NCI-H748 (cell line): ENCODE measurements at regions not wholly inside any gene's neighbourhood (a gene's known extent, or its start where the extent isn't known, plus 50 kb on each side); places are given as distances from the start of the nearest gene placed in this dataset.
"Not testable (repeated sequence)": the region's sequence is repeated elsewhere in the genome, so short reads cannot be mapped to it uniquely, and the experiment has no call there.

Experiments used
- DNase-seq: peaks from one replicate; lab custom pipeline; 2025; ENCODE audit not compliant: unreplicated experiment; lab: John Stamatoyannopoulos, UW

DNA sequence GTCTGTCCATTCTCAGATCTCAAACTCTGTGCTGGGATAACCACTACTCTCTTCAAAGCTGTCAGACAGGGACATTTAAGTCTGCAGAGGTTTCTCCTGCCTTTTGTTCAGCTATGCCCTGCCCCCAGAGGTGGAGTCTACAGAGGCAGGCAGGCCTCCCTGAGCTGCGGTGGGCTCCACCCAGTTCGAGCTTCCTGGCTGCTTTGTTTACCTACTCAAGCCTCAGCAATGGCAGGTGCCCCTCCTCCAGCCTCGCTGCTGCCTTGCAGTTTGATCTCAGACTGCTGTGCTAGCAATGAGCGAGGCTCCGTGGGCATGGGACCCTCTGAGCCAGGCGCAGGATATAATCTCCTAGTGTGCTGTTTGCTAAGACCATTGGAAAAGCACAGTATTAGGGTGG lies 53.1 kb upstream of the HUNK start:
- not testable (repeated sequence) for DNase-seq

DNA sequence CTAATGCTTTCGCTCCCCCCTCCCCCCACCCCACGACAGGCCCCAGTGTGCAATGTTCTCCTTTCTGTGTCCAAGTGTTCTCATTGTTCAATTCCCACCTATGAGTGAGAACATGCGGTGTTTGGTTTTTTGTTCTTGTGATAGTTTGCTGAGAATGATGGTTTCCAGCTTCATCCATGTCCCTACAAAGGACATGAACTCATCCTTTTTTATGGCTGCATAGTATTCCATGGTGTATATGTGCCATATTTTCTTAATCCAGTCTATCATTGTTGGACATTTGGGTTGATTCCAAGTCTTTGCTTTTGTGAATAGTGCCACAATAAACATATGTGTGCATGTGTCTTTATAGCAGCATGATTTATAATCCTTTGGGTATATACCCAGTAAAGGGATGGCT lies 58.5 kb upstream of the HUNK start:
- not testable (repeated sequence) for DNase-seq

DNA sequence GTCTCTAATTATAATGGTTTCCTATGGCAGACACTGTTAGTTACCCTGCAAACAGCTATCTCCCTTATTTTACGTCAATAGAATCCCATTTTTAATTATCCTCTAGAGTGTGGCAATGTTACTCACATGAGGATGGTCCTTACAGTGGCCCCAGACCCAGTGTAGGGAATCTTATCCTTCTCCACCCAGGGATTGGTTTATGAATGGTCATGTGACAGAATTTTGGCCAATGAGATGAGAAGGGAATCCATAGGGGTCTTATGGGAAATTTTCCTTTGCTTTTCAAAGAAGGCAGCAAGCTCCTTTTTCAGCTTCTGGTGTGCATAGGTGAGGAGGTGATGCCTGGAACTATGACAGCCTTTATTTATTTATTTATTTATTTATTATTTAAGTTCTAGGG lies 59.0 kb upstream of the HUNK start:
- DNase-seq = no peak

DNA sequence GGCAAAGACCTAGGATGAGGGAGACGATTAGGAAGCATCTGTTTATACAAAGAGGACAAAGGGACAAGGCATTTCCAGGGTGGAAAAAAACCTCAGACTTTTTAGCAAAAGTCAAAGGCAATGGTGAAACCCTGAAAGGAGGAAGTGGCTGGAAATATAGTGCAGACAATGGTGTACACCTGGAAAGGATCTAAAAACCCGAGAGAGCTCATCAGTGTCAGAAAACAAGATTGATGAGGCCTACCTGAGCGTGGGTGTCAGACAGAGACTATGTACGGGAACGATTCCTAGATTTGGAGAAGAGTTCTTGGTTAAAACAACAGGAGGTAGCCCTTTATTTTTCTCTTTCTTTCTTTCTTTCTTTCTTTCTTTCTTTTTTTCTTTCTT lies 68.8 kb upstream of the HUNK start:
- DNase-seq = no peak

DNA sequence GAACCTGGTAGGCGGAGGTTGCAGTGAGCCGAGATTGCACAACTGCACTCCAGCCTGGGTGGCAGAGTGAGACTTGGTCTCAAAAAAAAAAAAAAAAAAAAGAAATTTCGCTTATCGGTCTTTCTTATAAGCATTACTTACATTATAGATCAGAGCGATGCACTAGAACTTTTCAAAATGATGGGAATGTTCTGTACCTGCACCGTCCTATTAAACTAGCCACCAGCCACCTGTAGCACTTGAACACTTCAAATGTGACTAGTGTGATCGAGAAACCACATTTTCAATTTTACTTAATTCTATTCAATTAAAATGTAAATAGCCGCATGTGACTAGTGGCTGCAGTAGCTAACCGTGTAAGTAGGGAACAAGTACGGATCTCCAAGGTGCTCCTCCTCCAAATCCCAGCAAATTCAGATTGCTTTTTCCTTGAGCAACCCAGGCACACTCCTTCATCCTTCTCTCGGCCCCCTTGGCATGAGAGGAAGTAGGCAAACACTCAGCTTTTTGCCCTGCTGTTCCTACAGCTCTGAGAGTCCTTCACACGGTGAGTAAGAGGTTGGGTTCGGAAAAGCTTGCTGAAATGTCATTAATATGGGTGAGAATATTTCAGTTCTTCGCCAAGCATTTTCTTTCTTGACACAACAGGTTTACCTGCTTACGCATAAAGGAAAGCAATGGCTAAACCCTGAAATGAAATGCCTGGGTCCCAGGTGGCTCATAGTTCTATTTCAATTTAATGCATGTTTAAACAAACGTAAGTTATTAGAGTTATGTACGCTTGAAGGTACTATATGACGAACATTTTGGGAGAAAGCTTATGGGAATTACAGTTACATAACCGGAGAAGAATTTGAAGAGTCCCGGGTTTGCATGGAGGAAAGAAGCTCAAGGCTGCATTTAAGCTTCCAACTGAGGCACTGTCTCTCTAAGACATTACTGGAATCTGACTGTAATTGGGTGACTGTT lies 69.5 kb upstream of the HUNK start:
- DNase-seq = no peak

DNA sequence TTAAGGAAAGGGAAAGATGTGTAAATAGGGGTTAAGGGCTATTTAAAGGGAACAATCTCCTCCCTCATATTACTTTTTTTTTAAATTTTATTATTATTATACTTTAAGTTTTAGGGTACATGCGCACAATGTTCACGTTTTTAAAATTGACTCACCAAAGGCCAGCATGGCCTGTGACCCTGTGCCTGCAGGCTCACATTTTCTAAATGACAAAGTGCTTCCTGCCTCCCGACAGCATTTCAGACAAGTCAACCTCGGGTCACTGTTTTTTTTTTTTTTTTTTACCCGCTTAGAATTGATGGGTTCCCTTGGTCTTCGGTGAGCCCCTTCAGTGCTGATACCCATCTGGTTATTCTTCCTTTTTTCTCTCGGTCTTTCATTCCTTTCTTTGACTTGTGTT lies 70.4 kb upstream of the SCAF4 start:
- no peak for DNase-seq

DNA sequence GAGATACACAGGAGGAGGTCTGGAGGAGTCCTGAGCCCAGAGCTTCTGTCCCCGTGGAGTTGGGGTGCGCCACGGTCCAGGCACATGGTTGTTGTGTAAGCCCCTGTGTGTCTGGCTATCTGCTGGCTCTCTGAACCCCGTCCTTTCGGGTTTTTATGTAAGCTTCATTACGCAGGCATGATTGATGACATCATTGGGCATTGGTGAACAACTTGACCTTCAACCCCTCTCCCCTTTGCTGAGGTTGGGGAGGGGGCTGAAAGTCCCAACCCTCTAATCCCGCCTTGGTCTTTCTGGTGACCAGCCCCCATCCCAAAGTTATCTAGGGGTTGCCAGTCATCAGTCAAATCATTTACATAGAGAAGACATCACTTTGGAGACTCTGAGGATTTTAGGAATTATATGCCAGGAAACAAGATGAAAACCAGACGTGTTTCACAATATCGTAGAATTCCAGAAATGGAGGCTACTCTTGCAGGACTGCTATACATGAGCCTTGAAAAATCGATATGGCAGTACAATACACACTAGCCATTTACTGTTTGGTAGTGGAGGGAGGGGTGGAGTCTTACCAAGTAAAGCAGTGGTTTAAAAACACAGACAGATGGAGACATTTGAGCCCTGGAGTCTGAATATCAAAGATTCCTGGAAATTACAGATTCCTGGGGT lies 69.8 kb upstream of the SCAF4 start:
- DNase-seq = no peak

DNA sequence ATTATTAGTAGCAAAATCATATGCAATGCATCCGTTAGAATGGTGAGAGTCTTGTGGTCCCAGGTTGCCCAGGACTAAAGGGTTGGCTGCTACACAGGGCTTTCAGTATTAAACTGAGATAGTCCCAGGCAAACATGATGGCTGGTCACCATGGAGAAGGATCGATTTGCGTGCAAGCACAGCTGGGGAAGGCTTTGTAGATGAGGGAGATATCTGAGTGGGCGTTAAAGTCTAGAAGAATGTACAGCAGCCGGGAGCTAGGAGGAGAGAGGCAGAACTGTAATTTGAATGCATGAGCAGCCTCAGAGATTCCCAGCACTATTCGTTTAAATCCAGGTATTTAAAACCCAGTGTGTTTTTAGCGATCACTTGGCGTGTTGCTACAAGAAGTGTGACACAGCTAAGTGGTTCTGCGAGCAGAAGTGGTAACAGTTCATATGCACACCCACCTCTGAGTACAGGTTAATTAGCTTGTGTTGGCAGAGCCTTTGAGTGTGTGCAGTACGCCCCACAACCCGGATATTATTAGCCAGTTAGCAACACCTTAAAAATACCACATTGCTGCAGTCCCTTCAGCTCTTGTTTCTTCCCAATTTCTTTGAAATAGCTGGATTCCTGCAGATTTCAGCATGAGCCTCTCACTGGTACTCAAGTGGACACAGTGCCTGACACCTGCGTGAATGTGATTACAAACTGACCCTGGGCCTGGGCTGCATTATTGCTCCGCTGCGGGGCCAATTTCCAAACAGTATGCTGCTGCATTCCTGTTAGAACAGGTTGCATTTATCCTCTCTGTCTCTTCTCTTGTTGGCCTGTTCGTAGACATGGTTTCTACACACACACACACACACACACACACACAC lies 67.2 kb upstream of the SCAF4 start:
- peak; percentile 27 for DNase-seq

DNA sequence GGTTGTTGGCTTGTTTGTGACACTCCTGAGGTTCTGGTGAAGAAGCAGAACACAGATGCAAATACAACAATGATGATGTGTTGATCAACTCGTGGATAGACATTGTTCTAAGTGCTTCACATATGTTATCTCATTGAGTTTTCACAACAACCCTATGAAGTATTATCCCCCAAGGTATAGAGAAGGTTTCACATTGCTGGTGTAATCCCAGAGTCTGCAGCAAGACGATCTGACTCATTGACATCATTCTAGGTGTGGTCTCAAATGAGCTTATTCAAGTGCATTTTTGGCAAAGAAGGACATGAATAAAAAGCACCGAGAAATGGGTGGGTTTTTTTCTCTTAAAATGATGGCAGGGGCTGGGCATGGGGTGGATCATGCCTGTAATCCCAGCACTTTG lies 64.1 kb upstream of the SCAF4 start:
- DNase-seq = no peak

DNA sequence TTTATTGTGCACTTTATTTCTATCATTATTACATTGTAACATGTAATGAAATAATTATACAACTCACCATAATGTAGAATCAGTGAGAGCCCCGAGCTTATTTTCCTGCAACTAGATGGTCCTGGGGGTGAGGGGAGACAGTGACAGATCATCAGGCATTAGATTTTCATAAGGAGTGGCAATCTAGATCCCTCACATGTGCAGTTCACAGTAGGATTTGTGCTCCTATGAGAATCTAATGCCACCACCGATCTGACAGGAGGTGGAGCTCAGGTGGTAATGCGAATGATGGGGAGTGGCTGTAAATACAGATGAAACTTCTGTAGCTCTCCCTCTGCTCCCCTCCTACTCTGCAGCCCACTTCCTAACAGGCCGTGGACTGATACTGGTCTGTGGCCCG lies 58.5 kb upstream of the SCAF4 start:
- DNase-seq = not testable (repeated sequence)

DNA sequence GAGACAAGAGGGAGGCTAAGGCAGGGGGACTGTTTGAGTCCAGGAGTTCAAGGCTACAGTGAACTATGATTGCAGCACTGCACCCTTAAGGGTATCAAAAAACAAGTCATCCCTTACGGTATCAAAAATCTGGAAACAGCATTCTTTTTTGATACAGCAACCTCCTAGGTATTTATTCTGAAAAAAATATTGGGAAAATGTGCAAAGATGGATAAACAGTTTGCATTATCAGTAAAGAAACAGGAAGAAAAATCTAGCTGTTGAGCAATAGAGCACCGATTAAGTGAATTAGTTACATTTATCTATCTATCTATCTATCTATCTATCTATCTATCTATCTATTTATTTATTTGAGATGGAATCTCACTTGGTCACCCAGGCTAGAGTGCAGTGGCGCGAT lies 56.7 kb upstream of the SCAF4 start:
- no peak for DNase-seq

DNA sequence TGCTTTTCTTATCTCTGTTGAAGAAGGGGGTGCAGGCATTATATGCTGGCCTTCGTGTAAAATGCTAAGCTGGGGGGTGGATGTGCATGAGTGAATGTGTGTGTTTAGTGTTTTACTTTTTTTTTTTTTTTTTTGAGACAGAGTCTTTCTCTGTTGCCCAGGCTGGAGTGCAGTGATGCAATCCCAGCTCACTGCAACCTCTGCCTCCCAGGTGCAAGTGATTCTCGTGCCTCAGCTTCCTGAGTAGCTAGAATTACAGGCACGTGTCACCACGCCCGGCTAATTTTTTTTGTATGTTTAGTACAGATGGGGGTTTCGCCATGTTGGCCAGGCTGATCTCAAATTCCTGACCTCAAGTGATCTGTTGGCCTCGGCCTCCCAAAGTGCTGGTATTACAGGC lies 55.8 kb upstream of the SCAF4 start:
- DNase-seq = peak; percentile 3

DNA sequence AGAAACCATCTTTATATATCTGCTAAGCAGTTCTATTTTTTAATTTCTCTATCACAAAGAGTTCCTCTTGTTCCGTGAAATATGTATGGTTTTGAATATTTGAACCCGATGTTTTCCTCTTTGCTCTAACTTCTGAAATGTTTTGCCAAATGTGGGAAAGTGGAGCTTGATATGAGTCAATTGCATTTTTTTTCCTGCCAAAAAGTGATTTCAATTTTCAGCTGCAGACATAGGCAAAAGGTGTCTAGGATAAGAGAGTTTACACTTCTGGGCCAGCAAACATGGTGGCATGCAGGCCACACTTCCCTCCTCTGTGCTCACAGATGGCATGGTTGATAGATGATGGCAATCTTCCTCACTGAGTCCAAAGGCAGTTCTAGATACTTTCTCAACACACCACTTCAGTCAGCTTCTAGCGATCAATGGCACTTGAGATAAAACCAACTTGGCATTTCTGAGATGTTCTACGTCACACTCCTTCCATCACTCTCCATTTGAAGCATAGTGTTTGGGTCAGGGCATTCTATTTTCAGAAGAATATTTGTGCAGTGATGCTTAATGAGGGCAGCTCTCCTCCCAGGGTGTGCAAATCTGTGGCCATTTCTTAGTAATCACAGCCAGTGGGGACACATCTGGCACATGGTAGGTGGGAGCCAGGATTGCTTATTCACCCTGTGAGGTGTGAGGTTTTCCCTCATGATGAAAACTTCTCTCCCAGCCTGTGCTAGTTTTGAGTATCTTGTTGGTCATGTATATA lies 54.4 kb upstream of the SCAF4 start:
- DNase-seq = no peak

DNA sequence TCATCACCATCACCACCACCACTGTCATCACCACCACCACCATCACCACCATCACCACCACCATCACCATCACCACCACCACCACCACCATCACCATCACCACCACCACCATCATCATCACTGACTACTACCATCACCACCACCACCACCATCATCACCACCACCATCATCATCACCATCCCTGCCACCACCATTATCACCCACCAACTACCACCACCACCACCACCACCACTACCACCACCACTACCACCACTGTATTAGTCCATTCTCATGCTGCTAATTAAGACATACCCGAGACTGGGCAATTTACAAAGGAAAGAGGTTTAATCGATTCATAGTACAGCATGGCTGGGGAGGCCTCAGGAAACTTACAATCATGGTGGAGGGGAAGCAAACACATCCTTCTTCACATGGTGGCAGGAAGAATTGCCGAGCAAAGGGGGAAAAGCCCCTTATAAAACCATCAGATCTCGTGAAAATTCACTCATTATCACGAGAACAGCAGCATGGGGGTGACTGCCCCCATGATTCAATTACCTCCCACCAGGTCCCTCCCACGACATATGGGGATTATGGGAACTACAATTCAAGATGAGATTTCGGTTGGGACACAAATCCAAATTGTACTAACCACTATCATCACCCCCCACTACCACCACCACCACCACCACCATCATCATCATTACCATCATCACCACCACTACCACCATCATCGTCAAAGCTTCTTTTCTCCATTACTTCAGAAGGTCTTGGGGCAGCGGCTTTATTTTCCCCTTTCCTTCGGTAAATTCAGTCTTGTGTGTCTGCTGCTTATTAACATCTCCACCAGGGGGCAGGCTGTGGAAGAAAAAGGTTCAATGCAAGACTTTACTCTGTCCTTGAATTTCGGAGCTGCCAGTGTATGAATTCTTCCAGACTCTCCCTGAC lies 53.6 kb upstream of the SCAF4 start:
- DNase-seq = peak; percentile 60

DNA sequence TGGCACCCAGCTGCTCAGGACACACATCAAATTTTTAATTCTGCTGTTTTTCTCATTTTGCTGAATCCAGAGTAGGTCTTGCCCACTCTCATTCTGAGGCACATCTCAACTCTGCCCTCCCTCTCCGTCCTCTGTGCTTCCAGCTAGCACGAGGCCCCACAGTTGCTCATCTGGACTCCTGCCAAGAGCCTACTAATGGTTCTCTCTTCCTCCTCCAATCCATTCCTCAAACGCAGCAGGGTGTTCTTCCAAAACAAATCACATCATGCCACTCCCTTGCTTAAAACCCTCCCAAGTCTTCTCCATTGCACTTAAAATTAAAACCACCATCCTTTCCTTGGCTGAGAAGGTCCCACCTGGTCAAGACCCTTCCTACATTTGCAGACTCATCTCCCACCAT lies 49.8 kb upstream of the SCAF4 start:
- peak; percentile 69 for DNase-seq
